Prostate gland (tissue), 2 donors: ENCODE measurements at regions not wholly inside any gene's neighbourhood (a gene's known extent, or its start where the extent isn't known, plus 50 kb on each side); places are given as distances from the start of the nearest gene placed in this dataset.

ENCODE experiments used
- CTCF ChIP-seq, 4 experiments: fragments of 200-600 bp in 2 of 4; fragments of 450-650 bp in 2 of 4; sonication (generic) in 2 of 4; IDR thresholded peaks; 1 replicate in 3 of 4; 2 replicates in 1 of 4; pipeline ENCODE4 v1.5.1; 2016 to 2019; ENCODE audit warnings: antibody characterized with exemption in 4 of 4, mild to moderate bottlenecking in 2 of 4, moderate library complexity in 2 of 4
- POLR2A ChIP-seq: fragments of 450-650 bp; IDR thresholded peaks from one replicate; pipeline ENCODE4 v1.6.1; 2016; ENCODE audit warnings: antibody characterized with exemption, mild to moderate bottlenecking

DNA sequence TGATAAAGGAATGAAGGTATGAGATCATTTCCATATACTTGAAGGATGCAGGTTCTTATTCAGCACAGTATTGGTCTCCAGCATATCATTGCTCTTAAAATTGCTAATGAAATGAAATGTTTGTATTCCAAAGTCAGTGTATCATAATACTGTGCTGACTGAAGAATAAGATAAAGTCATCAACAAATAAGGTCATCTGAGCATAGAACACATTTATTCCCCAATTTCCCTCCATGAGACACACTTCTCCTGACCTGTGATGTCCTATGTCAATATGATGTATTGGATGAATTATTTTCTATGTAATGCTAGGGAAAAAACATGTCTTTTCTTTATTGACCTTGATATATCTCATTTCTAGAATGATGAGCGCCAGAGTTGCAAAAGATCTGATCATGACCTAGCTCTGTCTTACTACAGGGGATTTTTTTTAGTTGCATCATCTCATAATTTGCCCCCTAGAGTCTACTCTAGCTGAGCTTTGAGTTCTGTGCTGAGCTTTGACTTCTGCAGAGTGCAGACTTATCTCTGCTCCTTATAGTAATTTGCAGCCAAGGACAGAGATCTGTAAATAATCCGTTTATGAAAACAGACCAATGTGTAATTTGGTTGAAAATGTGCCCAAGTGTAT, 859.8 kb downstream of the TRIB2 start:
- no peak for TF ChIP-seq POLR2A
- no peak for TF ChIP-seq CTCF (IDR thresholded peaks at IDR 0.05)
